NCI-H1092 treated with DMSO at 0.1 percent for 48 hours (cell line): ENCODE measurements at regions not wholly inside any gene's neighbourhood (a gene's known extent, or its start where the extent isn't known, plus 50 kb on each side); places are given as distances from the start of the nearest gene placed in this dataset.
"Not testable (repeated sequence)": the region's sequence is repeated elsewhere in the genome, so short reads cannot be mapped to it uniquely, and the experiment has no call there.

Source experiments
- DNase-seq: peaks from one replicate; lab custom pipeline; 2025; lab: John Stamatoyannopoulos, UW

GRCh38 chr20:58579819-58580473, 64.7 kb upstream of the APCDD1L start:
- DNase-seq: no peak

GRCh38 chr20:58579069-58579818, 64.0 kb upstream of the APCDD1L start:
- DNase-seq: no peak

GRCh38 chr20:58577871-58578598, 62.8 kb upstream of the APCDD1L start:
- DNase-seq: no peak

GRCh38 chr20:58577139-58577806, 62.1 kb upstream of the APCDD1L start:
- no peak for DNase-seq

GRCh38 chr20:58576603-58576970, 61.4 kb upstream of the APCDD1L start:
- DNase-seq: peak; percentile 48

- no peak for DNase-seq
Observed at GRCh38 chr20:58575776-58576602, 60.8 kb upstream of the APCDD1L start.

- DNase-seq: no peak
Observed at GRCh38 chr20:58574469-58574868, 59.3 kb upstream of the APCDD1L start.

- DNase-seq: no peak
Observed at GRCh38 chr20:58573986-58574385, 58.8 kb upstream of the APCDD1L start.

GRCh38 chr20:58573257-58573656, 58.1 kb upstream of the APCDD1L start:
- no peak for DNase-seq

GRCh38 chr20:58572428-58572763, 57.2 kb upstream of the APCDD1L start:
- not testable (repeated sequence) for DNase-seq

- DNase-seq: no peak
Observed at GRCh38 chr20:58571693-58572427, 56.7 kb upstream of the APCDD1L start.

- no peak for DNase-seq
Observed at GRCh38 chr20:58571356-58571692, 56.1 kb upstream of the APCDD1L start.

- DNase-seq: no peak
Observed at GRCh38 chr20:58570204-58570859, 55.1 kb upstream of the APCDD1L start.

GRCh38 chr20:58569241-58570125, 54.3 kb upstream of the APCDD1L start:
- no peak for DNase-seq

GRCh38 chr20:58568483-58569240, 53.5 kb upstream of the APCDD1L start:
- no peak for DNase-seq

GRCh38 chr20:58568126-58568482, 52.9 kb upstream of the APCDD1L start:
- no peak for DNase-seq

- no peak for DNase-seq
Observed at GRCh38 chr20:58567437-58567836, 52.2 kb upstream of the APCDD1L start.

- no peak for DNase-seq
Observed at GRCh38 chr20:58566981-58567380, 51.8 kb upstream of the APCDD1L start.
